ENCODE measurements at regions not wholly inside any gene's neighbourhood (a gene's known extent, or its start where the extent isn't known, plus 50 kb on each side); places are given as distances from the start of the nearest gene placed in this dataset.
"Not testable (repeated sequence)": the region's sequence is repeated elsewhere in the genome, so short reads cannot be mapped to it uniquely, and the experiment has no call there.

DNA sequence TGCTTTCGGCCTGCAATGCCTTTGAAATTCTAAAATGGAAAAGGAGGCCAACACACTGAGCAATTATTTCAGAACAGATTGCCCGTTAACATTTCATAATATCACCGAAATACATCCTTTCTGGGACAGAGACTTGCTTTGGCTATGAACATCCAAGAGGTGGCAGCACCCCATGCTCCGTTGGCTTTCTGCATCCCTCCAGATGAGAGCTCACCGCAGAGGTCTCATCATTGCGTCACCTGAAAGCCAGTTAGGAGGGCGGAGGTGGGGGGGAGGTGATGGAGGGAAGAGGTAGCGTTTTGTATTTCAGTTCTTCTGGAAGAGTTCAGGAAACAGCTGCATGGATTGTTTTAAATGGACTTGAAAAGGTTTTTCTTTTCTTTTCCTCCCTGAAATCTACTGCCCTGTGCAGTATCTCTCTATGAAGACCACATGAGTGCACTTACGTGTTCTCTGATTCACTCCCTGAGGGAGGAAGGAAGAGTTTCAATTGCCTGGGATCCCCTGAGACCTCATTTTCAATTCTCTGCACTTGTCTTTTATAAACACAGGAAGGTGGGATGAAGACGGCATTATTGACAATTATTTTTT, 166.8 kb upstream of the PGRMC2 start:
- DNase-seq (ENCODE audit: low read depth in 2 of 2), result peak; percentile 51 to 64

DNA sequence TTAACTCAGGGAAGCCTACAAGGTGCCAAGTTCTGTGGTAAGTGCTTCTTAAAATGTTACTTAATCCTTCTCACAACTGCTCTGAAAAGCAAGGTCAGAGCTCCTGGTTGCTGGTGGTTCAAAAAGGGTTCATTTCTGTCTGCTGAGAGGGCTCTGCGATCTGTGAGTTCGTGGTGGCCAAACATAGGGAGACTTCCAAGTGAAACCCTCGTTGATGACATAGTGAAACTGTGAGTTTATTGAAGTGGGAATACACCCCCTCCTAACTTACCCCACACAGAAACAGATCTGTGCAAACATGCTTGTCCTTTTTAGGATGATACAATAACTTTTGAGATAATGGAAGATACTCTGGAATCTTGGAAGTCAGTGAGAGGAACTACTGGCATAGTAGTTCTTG, 164.8 kb upstream of the PGRMC2 start:
- DNase-seq (ENCODE audit: low read depth in 2 of 2), result no peak

DNA sequence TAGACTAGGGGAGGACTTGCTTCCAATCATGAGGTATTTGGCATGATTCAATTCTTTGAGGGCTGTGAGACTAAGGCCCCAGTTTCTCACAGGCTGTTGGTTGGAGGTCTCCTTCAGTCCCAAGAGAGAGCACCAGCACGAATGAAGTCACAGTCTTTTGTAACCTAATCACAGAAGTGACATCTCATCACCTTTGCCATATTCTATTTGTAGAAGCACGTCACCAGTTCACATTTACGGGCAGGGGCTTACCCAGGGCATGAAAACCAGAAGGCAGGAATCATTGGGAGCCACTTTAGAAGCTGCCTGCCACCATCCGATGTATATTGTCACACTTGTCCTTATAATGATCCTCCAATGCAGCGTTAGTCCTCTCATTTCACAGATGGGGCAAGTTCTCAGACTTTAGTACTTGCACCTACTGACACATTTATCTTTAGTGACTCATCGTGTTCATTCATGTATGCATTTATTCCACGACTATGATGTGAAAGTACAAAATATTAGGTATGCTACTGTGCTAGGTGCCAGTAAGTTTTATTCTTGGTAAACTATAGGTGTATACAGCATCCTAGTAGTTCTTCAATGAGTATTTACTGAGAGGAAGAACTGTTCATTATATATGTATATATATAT, 163.8 kb upstream of the PGRMC2 start:
- no peak for DNase-seq (ENCODE audit: low read depth in 2 of 2)

DNA sequence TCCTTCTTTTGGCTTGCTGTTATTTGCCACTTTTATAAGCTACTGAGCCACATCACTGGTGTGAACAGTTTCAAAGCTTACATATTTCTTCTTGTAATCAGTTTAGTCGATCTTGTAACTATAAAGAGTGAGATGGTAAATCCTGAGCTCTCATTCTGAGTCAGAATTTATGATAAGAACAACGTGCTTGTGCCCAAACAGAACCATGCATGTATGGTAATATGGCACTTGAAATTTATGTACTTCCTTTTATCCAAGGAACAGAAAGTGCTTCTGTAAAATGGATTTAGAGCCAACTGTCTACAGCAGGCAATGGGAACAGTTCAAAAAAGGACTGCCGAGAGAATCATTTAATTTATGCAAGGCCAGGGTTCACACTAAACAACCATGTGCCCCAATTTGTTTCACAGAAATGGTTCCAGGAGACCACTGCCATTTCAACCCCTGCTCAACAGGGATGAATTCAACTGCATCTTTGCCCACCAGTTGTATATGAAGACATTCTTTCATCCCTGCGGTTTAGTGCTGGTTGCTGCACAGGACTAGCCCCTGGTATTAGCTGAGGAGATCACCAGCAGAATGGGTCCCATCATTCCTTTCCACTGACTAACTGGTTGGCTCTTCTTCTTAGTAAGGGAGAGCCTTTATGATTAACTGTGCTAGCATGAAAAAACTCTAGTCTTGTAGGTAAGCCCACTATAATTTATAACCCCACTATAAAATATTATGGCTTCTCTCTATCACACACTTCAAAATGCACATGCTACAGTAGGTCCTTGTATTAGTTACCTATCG, 162.9 kb upstream of the PGRMC2 start:
- no peak for DNase-seq (ENCODE audit: low read depth in 2 of 2)

DNA sequence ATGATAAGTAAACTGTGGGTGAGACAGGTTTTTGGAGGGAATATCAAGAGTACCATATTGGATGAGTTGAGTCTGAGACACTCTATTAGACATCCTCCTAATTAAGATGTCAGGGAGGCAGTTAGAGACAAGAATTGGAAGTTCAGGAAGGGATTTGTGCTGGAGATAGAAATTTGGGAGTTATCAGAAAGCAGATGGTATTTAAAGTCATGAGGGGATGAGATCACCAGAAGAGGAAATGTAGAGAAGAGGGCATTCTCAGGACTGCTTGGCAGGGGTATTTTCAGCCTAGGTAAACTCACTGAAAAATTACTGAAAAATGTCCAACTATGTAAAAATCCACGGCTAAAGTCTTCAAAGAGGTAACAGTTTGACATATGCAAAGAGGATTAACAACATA, 161.6 kb upstream of the PGRMC2 start:
- DNase-seq (ENCODE audit: low read depth in 2 of 2), result no peak

DNA sequence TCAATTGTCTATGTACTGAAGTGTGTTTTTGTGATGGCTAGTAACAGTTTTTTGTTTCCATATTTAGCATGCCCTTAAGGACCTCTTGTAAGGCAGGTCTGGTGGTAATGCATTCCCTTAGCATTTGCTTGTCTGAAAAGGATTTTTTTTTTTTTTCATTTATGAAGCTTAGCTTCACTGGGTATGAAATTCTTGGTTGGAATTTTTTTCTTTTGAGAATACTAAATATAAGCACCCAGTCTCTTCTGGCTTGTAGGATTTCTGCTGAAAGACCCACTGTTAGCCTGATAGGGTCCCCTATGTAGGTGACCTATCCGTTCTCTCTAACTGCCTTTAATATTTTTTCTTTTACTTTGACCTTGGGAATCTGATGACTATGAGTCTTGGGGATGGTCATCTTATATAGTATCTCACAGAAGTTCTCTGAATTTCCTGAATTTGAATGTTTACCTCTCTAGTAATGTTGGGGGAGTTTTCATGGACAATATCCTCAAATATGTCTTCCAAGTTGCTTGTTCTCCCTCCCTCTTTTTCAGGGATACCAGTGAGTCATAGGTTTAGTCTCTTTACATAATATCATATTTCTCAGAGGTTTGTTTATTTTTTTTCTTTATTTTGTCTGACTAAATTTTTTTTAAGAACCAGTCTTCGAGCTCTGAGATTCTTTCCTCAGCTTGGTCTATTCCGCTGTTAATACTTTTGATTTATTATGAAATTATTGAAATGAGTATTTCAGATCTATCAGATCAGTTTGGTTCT, 157.1 kb upstream of the PGRMC2 start:
- DNase-seq (ENCODE audit: low read depth in 2 of 2), result no peak

DNA sequence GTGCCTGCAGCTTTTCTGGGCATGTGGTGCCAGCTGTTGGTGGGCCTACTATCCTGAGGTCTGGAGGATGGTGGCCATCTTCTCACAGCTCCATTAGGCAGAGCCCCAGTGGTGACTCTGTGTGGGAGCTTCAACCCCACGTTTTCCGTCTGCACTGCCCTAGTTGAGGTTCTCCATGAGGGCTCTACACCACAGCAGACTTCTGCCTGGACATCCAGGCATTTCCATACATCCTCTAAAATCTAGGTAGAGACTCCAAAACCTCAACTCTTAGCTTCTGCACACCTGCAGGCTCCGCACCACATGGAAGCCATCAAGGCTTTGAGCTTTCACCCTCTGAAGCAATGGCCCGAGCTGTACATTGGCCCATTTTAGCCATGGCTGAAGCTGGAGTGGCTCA, 153.3 kb upstream of the PGRMC2 start:
- no peak for DNase-seq (ENCODE audit: low read depth in 2 of 2)

DNA sequence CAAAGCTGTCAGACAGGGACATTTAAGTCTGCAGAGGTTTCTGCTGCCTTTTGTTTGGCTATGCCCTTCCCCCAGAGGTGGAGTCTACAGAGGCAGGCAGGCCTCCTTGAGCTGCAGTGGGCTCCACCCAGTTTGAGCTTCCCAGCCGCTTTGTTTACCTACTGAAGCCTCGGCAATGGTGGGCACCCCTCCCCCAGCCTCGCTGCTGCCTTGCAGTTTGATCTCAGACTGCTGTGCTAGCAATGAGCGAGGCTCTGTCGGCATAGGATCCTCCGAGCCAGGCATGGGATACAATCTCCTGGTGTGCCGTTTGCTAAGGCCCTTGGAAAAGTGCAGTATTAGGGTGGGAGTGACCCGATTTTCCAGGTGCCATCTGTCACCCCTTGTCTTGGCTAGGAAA, 149.4 kb upstream of the PGRMC2 start:
- not testable (repeated sequence) for DNase-seq (ENCODE audit: low read depth in 2 of 2)

DNA sequence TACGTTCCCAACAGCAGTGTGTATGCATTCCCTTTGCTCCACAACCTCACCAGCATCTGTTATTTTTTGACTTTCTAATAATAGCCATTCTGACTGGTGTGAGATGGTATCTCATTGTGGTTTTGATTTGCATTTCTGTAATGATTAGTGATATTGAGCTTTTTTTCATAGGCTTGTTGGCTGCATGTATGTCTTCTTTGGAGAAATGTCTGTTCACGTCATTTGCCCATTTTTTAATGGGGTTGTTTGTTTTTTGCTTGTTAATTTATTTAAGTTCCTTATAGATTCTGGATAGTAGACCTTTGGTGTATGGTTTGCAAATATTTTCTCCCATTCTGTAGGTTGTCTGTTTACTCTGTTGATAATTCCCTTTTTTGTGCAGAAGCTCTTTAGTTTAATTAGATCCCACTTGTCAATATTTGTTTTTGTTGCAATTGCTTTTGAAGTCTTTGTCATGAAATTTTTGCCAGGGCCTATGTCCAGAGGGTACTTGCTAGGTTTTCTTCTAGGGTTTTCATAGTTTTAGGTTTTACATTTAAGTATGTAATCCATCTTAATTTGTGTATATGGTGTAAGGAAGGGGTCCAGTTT, 141.5 kb upstream of the PGRMC2 start:
- not testable (repeated sequence) for DNase-seq (ENCODE audit: low read depth in 2 of 2)

DNA sequence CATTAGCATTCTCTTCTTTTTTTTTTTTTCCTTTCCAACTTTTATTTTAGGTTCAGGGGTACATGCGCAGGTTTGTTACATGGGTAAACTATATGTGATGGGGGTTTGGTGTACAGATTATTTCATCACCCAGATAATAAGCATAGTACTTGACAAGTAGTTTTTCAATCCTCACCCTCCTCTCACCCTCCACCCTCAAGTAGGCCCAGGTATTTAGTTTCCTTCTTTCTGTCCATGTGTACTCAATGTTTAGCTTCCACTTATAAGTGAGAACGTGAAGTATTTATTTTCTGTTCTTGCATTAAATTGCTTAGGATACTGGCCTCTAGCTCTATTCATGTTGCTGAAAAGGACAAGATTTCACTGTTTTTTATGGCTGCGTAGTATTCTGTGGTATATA, 140.8 kb upstream of the PGRMC2 start:
- DNase-seq (ENCODE audit: low read depth in 2 of 2), result no peak

DNA sequence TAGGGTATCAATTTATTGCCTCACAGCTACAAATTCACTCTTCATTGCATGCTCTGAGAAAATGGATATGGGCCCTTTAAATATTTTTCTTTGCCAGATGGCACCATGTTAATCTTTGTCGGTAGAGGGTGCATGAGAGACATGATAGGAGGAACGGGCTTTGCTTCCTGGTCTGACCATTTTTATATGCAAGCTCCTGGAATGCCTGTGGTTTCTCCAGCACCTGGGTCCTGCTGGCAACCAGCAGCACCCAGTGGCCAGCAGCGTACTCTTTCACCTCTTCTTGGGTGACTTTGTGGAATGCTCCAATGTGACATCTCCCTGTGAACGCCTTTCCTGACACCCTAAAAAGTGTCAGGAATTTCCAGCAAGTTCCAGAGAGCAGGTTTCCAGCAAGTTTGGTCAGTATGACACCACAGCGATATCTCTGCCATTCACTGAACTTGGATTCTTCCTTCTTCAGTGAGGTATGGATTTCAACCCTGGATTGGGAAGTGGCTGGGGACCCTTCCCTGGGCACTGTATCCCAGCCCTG, 140.3 kb upstream of the PGRMC2 start:
- no peak for DNase-seq (ENCODE audit: low read depth in 2 of 2)

DNA sequence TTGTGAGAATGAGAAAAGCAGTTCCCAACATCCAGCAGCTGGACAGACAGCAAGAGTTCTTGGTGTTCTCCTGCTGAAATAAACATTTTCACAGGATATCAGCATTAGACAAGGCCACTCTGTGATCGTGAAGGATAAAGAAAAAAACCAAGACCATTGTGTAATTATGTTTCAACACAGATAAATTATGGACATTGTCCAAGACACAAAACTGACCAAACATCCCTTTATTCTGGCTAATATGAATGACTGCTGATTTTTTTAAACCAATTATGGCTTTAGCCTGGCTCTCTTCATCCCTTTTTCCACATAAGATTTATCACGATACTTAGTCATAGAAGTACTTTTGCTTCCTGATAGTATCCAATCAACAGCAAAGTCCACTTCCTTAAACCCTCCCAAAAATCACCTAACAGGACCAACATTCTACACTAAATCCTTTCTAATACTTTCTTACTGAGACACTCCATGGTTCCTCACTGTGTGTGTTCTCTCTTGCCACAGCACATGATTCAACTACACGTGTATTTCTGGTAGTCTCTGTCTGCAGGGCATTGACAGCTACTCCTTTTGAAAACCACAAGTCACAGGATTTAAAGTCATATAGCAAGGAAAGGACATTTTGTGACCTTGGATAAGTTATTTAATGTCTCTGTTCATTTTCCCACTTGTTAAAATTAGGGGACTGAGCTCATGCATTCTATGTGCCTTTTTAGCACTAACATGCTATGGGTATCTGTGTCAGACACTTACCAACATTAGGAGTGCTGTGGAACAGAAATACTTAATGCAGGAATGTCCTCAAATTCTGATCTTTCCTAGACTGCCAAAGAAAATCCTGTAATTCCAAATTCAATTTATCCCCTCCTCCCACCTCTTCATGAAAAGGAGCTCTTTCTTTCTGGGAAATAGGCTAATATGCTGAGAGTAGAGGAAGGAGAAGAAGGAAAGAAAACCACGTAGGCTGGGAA, 137.2 kb upstream of the PGRMC2 start:
- no peak for DNase-seq (ENCODE audit: low read depth in 2 of 2)

DNA sequence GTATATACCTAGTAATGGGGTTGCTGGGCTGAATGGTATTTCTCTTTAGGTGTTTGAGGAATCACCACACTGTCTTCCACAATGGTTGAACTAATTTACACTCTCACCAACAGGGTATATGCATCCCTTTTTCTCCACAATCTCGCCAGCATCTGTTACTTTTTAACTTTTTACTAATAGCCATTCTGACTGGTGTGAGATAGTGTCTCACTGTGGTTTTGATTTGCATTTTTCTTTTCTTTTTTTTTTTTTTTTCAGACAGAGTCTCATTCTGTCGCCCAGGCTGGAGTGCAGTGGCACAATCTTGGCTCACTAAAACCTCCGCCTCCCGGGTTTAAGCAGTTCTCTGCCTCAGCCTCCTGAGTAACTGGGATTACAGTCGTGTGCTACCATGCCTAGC, 134.7 kb upstream of the PGRMC2 start:
- DNase-seq (ENCODE audit: low read depth in 2 of 2), result not testable (repeated sequence)

DNA sequence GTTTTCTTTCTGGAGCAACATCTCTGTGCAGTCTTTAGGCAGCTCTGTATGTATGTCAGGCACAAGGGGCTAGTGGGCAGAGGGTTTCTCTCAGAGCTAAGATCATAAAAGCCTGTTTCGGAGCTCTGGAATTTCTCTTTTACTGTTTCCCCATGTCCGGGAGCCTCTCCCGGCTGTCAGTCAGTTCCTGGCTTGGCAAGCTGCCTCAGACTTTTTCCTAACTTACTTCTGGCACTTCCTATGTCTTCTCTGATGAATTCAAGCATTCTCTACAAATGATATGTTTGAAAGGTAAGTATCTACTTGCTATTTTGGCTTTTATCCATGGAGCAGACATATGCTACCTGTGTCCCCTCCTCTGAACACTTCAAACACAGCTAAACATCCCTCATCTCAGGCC, 129.3 kb upstream of the PGRMC2 start:
- no peak for DNase-seq (ENCODE audit: low read depth in 2 of 2)

DNA sequence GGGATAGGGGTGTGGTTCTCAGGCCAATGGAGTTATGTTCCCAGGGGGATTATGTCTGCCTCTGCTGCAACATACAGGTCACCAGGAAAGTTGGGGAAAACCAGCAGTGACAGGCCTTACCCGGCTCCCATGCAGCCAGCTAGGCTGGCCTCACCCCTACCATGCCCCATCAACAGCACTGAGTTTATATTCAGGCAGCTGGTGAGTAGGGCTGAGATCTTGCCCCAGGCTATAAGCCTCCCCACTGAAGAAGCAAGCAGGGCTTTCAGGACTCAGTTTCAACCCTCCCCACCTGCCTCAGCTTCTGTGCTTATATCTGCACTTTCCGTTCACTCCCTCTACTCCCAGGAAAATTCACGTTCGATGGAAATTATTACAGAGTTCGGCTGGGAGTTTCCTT, 122.4 kb upstream of the PGRMC2 start:
- DNase-seq (ENCODE audit: low read depth in 2 of 2), result no peak

DNA sequence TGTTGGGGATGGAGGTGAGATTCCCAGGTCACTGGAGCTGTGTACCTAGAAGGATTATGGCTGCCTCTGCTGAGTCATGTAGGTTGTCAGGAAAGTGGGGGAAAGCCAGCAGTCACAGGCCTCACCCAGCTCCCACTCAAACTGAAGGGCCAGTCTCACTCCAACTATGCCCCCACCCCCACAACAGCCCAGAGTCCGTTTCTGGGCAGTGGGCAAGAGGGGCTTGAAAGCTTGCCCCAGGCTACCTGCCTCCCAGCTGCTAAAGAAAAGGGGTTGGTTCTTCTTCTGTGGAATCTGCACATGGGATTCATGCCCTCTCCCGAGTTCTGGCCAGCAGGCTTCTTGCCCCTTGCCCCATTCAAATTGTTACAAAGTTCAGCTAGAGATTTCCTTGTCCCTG, 116.0 kb upstream of the PGRMC2 start:
- no peak for DNase-seq (ENCODE audit: low read depth in 2 of 2)

DNA sequence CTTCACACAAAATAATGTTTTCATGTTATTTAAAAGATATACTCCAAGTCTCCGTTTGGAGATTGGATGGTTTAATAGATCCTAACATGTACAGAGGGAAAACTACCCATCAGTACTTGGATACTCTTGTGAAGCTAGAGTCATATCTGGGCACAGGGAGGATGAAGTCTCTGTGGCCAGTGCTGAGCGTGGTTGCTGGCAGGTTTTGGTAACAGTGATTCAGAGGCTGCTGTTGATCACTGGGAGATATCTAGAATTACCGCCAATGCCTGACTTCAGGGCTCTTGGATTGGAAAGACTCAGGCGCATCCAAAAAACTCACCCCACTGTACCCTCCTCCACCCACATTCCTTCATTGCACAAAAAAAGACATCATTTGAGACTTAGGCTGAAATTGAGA, 107.2 kb upstream of the PGRMC2 start:
- no peak for DNase-seq (ENCODE audit: low read depth in 2 of 2)

DNA sequence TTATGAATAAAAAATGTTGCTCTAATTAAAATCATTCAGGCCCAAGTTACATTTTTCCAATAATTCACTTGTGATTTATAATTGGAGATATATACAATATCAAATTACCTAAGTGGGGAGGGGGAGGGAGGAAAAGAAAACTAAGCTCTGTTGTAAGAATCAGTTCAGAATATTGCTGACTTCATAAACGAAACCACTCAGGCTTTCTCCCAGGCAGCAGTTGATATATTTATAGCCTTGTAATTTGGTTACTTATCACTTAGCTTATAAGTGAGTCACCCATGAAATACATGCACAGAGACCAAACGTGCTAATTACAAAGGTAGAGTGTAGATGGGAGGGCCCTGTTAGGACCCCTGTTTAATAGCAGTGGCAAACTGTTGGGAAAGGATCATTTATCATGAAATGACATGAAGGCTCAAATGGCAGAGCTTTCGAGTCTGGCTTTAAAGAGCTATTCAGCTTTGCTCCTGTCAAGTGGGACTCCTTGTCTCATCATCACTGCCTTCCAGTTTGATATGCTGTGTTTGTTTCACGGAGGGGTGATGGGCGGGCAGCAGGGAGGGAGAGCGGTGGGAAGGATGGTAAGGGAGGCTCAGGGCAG, 105.6 kb upstream of the PGRMC2 start:
- no peak for DNase-seq (ENCODE audit: low read depth in 2 of 2)

DNA sequence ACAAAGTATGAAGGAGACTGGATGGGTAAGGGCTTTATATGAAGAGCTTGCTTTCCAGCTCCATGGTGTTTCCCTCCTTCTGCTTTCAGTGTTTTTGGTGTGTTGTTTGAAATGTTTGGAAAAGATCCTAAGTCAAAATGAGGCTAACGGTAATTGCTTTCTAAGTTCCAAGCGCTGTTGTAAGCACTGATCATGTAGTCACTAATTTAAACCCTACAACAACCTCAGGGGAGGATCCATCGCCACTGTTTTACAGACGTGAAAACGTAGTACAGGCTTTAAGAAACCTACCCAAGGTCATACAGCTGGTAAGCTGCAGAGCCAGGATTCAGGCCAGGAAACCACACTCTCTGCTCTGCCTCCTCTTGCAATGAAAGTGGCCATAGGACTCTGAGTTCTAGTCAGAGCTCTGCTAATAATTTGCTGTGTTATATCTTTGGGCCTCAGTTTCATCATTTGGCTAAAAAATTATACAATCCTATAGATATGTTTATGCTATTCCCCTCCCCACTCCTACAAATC, 102.9 kb upstream of the PGRMC2 start:
- DNase-seq (ENCODE audit: low read depth in 2 of 2), result no peak

DNA sequence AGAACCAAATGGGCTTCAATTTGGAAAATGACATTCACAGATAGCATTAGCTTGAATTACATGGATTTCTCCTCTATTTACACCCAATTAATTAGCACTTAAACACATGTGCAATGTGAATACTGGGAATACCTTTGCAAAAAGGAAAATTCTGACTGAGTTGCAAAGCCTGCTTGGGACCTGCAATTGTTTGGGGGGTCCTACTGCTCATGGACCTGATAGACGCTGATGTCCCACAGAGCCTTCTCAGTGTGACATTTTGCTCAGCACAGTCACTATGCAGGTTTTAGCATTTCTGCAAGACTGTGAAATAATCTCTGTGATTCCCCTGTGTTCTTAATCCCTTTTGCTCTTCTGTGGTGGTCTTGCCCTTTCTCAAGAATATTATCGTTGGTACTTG, 101.2 kb upstream of the PGRMC2 start:
- DNase-seq (ENCODE audit: low read depth in 2 of 2), result no peak
